Panc1 (cell line): ENCODE measurements at regions not wholly inside any gene's neighbourhood (a gene's known extent, or its start where the extent isn't known, plus 50 kb on each side); places are given as distances from the start of the nearest gene placed in this dataset.

ENCODE experiments used
- ATAC-seq: fragments of 200-7000 bp; cut with Tn5 transposase; 2 replicates; pipeline ENCODE4 v1.9.1; 2020; ENCODE audit warnings: mild to moderate bottlenecking, moderate library complexity
- BruUV-seq: library from RNA; stranded (reverse); fragments of 400-500 nt; replicated peaks from 2 replicates; lab custom pipeline; 2021; lab: Mats Ljungman, UMichigan
- CTCF ChIA-PET: fragments of 300-600 bp; sonication (Branson Sonifier 250); formaldehyde crosslinking; loops from one replicate; lab custom pipeline; 2022; ENCODE audit warnings: antibody characterized with exemption; lab: Charles Lee
- POLR2A ChIA-PET: fragments of 300-600 bp; sonication (Branson Sonifier 250); formaldehyde crosslinking; loops from one replicate; lab custom pipeline; 2022; ENCODE audit warnings: antibody characterized with exemption; lab: Charles Lee
- DNase-seq: peaks from one replicate; pipeline ENCODE4 v3.0.0-alpha.2; 2010; ENCODE audit warnings: low read depth, low spot score
- H3K27ac ChIP-seq: 2 replicates; pipeline ENCODE4 v1.5.1; 2011; ENCODE audit warnings: mild to moderate bottlenecking, low read length, inconsistent platforms
- H3K27me3 ChIP-seq: fragments of 200-500 bp; sonication (Bioruptor generic); 2 replicates; pipeline ENCODE4 v1.6.0; 2014; ENCODE audit warnings: low read length, inconsistent platforms; ENCODE audit not compliant: control insufficient read depth, insufficient read depth
- H3K36me3 ChIP-seq: fragments of 200-500 bp; sonication (Bioruptor generic); 2 replicates; pipeline ENCODE4 v1.5.1; 2014; ENCODE audit warnings: inconsistent platforms, mild to moderate bottlenecking, low read length, moderate library complexity; ENCODE audit not compliant: control insufficient read depth, insufficient read depth
- H3K4me1 ChIP-seq: 2 replicates; pipeline ENCODE4 v1.5.1; 2011; ENCODE audit warnings: inconsistent platforms, mild to moderate bottlenecking, low read length, moderate library complexity; ENCODE audit not compliant: control insufficient read depth, insufficient read depth
- H3K4me3 ChIP-seq, 2 experiments: 2 replicates each; pipeline ENCODE4 v1.5.1; 2011 to 2012; ENCODE audit warnings: low read depth in 2 of 2, low read length in 2 of 2, mild to moderate bottlenecking in 2 of 2, inconsistent platforms in 1 of 2, moderate library complexity in 1 of 2
- H3K9me3 ChIP-seq: fragments of 200-500 bp; sonication (Bioruptor generic); 2 replicates; pipeline ENCODE4 v1.5.1; 2014; ENCODE audit warnings: low read depth, mild to moderate bottlenecking, inconsistent platforms, low read length, moderate library complexity; ENCODE audit not compliant: control insufficient read depth, insufficient read depth
- CTCF ChIP-seq: fragments of 450-650 bp; IDR thresholded peaks from 2 replicates; pipeline ENCODE4 v1.5.1; 2017; ENCODE audit warnings: mild to moderate bottlenecking
- POLR2AphosphoS5 ChIP-seq: IDR thresholded peaks from 2 replicates; pipeline ENCODE4 v1.6.1; 2012; ENCODE audit warnings: mild to moderate bottlenecking, low read depth, low read length, moderate library complexity
- SIN3A ChIP-seq: IDR thresholded peaks from 2 replicates; pipeline ENCODE4 v1.6.1; 2012; ENCODE audit warnings: low read depth, mild to moderate bottlenecking, low read length, moderate library complexity, borderline replicate concordance; ENCODE audit not compliant: insufficient read depth
- TCF7L2 ChIP-seq: IDR thresholded peaks from 2 replicates; pipeline ENCODE4 v1.6.1; 2011; ENCODE audit warnings: mild to moderate bottlenecking, low read depth, low read length, inconsistent platforms
- in situ Hi-C: cut with HindIII; loops from 2 replicates; pipeline ENCODE4 v1.10.0; 2016; ENCODE audit warnings: low sequenced_read_pairs, low pct_unique_long_range_greater_than_20kb
- intact Hi-C: fragments of 100-400 bp; cut with micrococcal nuclease; formaldehyde crosslinking; loops from one replicate; pipeline ENCODE4 v1.10.0; 2022; ENCODE audit not compliant: unreplicated experiment
- TF ChIP-seq, protein P1 (sequence below), 2 experiments: IDR thresholded peaks; 2 replicates each; pipeline ENCODE4 v1.6.1; 2011 to 2012; ENCODE audit warnings: low read depth in 2 of 2, control low read depth in 1 of 2, low read length in 1 of 2, mild to moderate bottlenecking in 1 of 2, moderate library complexity in 1 of 2; ENCODE audit not compliant: insufficient read depth in 1 of 2

GRCh38 chr4:127256500-127256899, 376.3 kb upstream of the INTU start:
- peaks cover 3% of the 10 kb centered on the region; the same call in 1 of the 2 replicates for H3K9me3 ChIP-seq
- H3K4me3 ChIP-seq = no peak overlapping the region
- DNase-seq = no peak
- TF ChIP-seq SIN3A = no peak
- TF ChIP-seq TCF7L2 = no peak
- no peak for TF ChIP-seq CTCF
- TF ChIP-seq, protein P1, sequence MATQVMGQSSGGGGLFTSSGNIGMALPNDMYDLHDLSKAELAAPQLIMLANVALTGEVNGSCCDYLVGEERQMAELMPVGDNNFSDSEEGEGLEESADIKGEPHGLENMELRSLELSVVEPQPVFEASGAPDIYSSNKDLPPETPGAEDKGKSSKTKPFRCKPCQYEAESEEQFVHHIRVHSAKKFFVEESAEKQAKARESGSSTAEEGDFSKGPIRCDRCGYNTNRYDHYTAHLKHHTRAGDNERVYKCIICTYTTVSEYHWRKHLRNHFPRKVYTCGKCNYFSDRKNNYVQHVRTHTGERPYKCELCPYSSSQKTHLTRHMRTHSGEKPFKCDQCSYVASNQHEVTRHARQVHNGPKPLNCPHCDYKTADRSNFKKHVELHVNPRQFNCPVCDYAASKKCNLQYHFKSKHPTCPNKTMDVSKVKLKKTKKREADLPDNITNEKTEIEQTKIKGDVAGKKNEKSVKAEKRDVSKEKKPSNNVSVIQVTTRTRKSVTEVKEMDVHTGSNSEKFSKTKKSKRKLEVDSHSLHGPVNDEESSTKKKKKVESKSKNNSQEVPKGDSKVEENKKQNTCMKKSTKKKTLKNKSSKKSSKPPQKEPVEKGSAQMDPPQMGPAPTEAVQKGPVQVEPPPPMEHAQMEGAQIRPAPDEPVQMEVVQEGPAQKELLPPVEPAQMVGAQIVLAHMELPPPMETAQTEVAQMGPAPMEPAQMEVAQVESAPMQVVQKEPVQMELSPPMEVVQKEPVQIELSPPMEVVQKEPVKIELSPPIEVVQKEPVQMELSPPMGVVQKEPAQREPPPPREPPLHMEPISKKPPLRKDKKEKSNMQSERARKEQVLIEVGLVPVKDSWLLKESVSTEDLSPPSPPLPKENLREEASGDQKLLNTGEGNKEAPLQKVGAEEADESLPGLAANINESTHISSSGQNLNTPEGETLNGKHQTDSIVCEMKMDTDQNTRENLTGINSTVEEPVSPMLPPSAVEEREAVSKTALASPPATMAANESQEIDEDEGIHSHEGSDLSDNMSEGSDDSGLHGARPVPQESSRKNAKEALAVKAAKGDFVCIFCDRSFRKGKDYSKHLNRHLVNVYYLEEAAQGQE (IDR thresholded peaks at IDR 0.05; ENCODE audit: insufficient read depth in 1 of 2, low read depth in 2 of 2, low read length in 1 of 2) = no peak
- no peak for TF ChIP-seq POLR2AphosphoS5
- no TSS peak for BruUV-seq
- no peaks in the 10 kb centered on the region for H3K27me3 ChIP-seq
- ATAC-seq = no peak
- in situ Hi-C loops = no loop called here
- ChIA-PET POLR2A (no interaction called here), CTCF (no interaction called here)
- H3K36me3 ChIP-seq = no peaks in the 10 kb centered on the region
- intact Hi-C loops = no loop called here
- H3K4me1 ChIP-seq = no peaks in the 10 kb centered on the region
- no peak overlapping the region for H3K27ac ChIP-seq

- ATAC-seq = no peak
- no peaks in the 10 kb centered on the region for H3K27me3 ChIP-seq
- no TSS peak for BruUV-seq
- POLR2A ChIA-PET = no interaction called here
- H3K27ac ChIP-seq = no peak overlapping the region
- no peak overlapping the region for H3K4me3 ChIP-seq
- H3K36me3 ChIP-seq = no peaks in the 10 kb centered on the region
- peaks cover 3% of the 10 kb centered on the region; the same call in 1 of the 2 replicates for H3K9me3 ChIP-seq
- CTCF ChIA-PET = no interaction called here
- no peak for DNase-seq
- intact Hi-C loops = no loop called here
- in situ Hi-C loops = no loop called here
- no peaks in the 10 kb centered on the region for H3K4me1 ChIP-seq
- no peak for TF ChIP-seq TCF7L2
- TF ChIP-seq, protein P1 (IDR thresholded peaks at IDR 0.05; ENCODE audit: insufficient read depth in 1 of 2, low read depth in 2 of 2, low read length in 1 of 2) = no peak
- TF ChIP-seq CTCF = no peak
- TF ChIP-seq POLR2AphosphoS5 = no peak
Observed at GRCh38 chr4:127261476-127261875, 371.3 kb upstream of the INTU start.
